Panc1 (cell line): ENCODE measurements at regions not wholly inside any gene's neighbourhood (a gene's known extent, or its start where the extent isn't known, plus 50 kb on each side); places are given as distances from the start of the nearest gene placed in this dataset.

Source experiments
- ATAC-seq: fragments of 200-7000 bp; cut with Tn5 transposase; 2 replicates; pipeline ENCODE4 v1.9.1; 2020; ENCODE audit warnings: mild to moderate bottlenecking, moderate library complexity
- BruUV-seq: library from RNA; stranded (reverse); fragments of 400-500 nt; replicated peaks from 2 replicates; lab custom pipeline; 2021; lab: Mats Ljungman, UMichigan
- CTCF ChIA-PET: fragments of 300-600 bp; sonication (Branson Sonifier 250); formaldehyde crosslinking; loops from one replicate; lab custom pipeline; 2022; ENCODE audit warnings: antibody characterized with exemption; lab: Charles Lee
- POLR2A ChIA-PET: fragments of 300-600 bp; sonication (Branson Sonifier 250); formaldehyde crosslinking; loops from one replicate; lab custom pipeline; 2022; ENCODE audit warnings: antibody characterized with exemption; lab: Charles Lee
- DNase-seq: peaks from one replicate; pipeline ENCODE4 v3.0.0-alpha.2; 2010; ENCODE audit warnings: low read depth, low spot score
- H3K27ac ChIP-seq: 2 replicates; pipeline ENCODE4 v1.5.1; 2011; ENCODE audit warnings: mild to moderate bottlenecking, low read length, inconsistent platforms
- H3K27me3 ChIP-seq: fragments of 200-500 bp; sonication (Bioruptor generic); 2 replicates; pipeline ENCODE4 v1.6.0; 2014; ENCODE audit warnings: low read length, inconsistent platforms; ENCODE audit not compliant: control insufficient read depth, insufficient read depth
- H3K36me3 ChIP-seq: fragments of 200-500 bp; sonication (Bioruptor generic); 2 replicates; pipeline ENCODE4 v1.5.1; 2014; ENCODE audit warnings: inconsistent platforms, mild to moderate bottlenecking, low read length, moderate library complexity; ENCODE audit not compliant: control insufficient read depth, insufficient read depth
- H3K4me1 ChIP-seq: 2 replicates; pipeline ENCODE4 v1.5.1; 2011; ENCODE audit warnings: inconsistent platforms, mild to moderate bottlenecking, low read length, moderate library complexity; ENCODE audit not compliant: control insufficient read depth, insufficient read depth
- H3K4me3 ChIP-seq, 2 experiments: 2 replicates each; pipeline ENCODE4 v1.5.1; 2011 to 2012; ENCODE audit warnings: low read depth in 2 of 2, low read length in 2 of 2, mild to moderate bottlenecking in 2 of 2, inconsistent platforms in 1 of 2, moderate library complexity in 1 of 2
- H3K9me3 ChIP-seq: fragments of 200-500 bp; sonication (Bioruptor generic); 2 replicates; pipeline ENCODE4 v1.5.1; 2014; ENCODE audit warnings: low read depth, mild to moderate bottlenecking, inconsistent platforms, low read length, moderate library complexity; ENCODE audit not compliant: control insufficient read depth, insufficient read depth
- CTCF ChIP-seq: fragments of 450-650 bp; IDR thresholded peaks from 2 replicates; pipeline ENCODE4 v1.5.1; 2017; ENCODE audit warnings: mild to moderate bottlenecking
- POLR2AphosphoS5 ChIP-seq: IDR thresholded peaks from 2 replicates; pipeline ENCODE4 v1.6.1; 2012; ENCODE audit warnings: mild to moderate bottlenecking, low read depth, low read length, moderate library complexity
- REST ChIP-seq, 2 experiments: IDR thresholded peaks; 2 replicates each; pipeline ENCODE4 v1.6.1; 2011 to 2012; ENCODE audit warnings: low read depth in 2 of 2, control low read depth in 1 of 2, low read length in 1 of 2, mild to moderate bottlenecking in 1 of 2, moderate library complexity in 1 of 2; ENCODE audit not compliant: insufficient read depth in 1 of 2
- SIN3A ChIP-seq: IDR thresholded peaks from 2 replicates; pipeline ENCODE4 v1.6.1; 2012; ENCODE audit warnings: low read depth, mild to moderate bottlenecking, low read length, moderate library complexity, borderline replicate concordance; ENCODE audit not compliant: insufficient read depth
- TCF7L2 ChIP-seq: IDR thresholded peaks from 2 replicates; pipeline ENCODE4 v1.6.1; 2011; ENCODE audit warnings: mild to moderate bottlenecking, low read depth, low read length, inconsistent platforms
- in situ Hi-C: cut with HindIII; loops from 2 replicates; pipeline ENCODE4 v1.10.0; 2016; ENCODE audit warnings: low sequenced_read_pairs, low pct_unique_long_range_greater_than_20kb
- intact Hi-C: fragments of 100-400 bp; cut with micrococcal nuclease; formaldehyde crosslinking; loops from one replicate; pipeline ENCODE4 v1.10.0; 2022; ENCODE audit not compliant: unreplicated experiment

- no peak for ATAC-seq
- H3K4me1 ChIP-seq, result no peaks in the 10 kb centered on the region
- TF ChIP-seq CTCF, result no peak
- TF ChIP-seq TCF7L2, result no peak
- no peak for TF ChIP-seq SIN3A
- TF ChIP-seq REST (IDR thresholded peaks at IDR 0.05; ENCODE audit: insufficient read depth in 1 of 2, low read depth in 2 of 2, low read length in 1 of 2), result no peak
- no peak for TF ChIP-seq POLR2AphosphoS5
- CTCF ChIA-PET, result no interaction called here
- no peaks in the 10 kb centered on the region for H3K36me3 ChIP-seq
- no peaks in the 10 kb centered on the region for H3K27me3 ChIP-seq
- intact Hi-C loops (no loop called here), in situ Hi-C loops (no loop called here)
- no TSS peak for BruUV-seq
- no peak overlapping the region for H3K4me3 ChIP-seq
- H3K27ac ChIP-seq, result no peak overlapping the region
- POLR2A ChIA-PET, result no interaction called here
- no peak for DNase-seq
- H3K9me3 ChIP-seq, result no peaks in the 10 kb centered on the region
Observed at GRCh38 chr15:60122691-60123090, 118.6 kb downstream of the FOXB1 start.

GRCh38 chr15:60124460-60125070 is 120.5 kb downstream of the FOXB1 start:
- Histone ChIP-seq H3K36me3 (no peaks in the 10 kb centered on the region), H3K27me3 (no peaks in the 10 kb centered on the region), H3K4me1 (no peaks in the 10 kb centered on the region), H3K9me3 (no peaks in the 10 kb centered on the region), H3K4me3 (no peak overlapping the region), H3K27ac (no peak overlapping the region)
- ChIA-PET CTCF (no interaction called here), POLR2A (interaction anchor here (0.6 kb wide), 1 partner anchor 129 kb away, joined by 3 read pairs; no protein-coding TSS in a partner anchor)
- DNase-seq, result no peak
- no peak for TF ChIP-seq POLR2AphosphoS5
- no peak for TF ChIP-seq SIN3A
- TF ChIP-seq TCF7L2, result no peak
- TF ChIP-seq CTCF, result no peak
- no peak for TF ChIP-seq REST (IDR thresholded peaks at IDR 0.05; ENCODE audit: insufficient read depth in 1 of 2, low read depth in 2 of 2, low read length in 1 of 2)
- intact Hi-C loops (no loop called here), in situ Hi-C loops (no loop called here)
- BruUV-seq, result no TSS peak
- ATAC-seq, result no peak
